ENCODE measurements at regions not wholly inside any gene's neighbourhood (a gene's known extent, or its start where the extent isn't known, plus 50 kb on each side); places are given as distances from the start of the nearest gene placed in this dataset.

DNA sequence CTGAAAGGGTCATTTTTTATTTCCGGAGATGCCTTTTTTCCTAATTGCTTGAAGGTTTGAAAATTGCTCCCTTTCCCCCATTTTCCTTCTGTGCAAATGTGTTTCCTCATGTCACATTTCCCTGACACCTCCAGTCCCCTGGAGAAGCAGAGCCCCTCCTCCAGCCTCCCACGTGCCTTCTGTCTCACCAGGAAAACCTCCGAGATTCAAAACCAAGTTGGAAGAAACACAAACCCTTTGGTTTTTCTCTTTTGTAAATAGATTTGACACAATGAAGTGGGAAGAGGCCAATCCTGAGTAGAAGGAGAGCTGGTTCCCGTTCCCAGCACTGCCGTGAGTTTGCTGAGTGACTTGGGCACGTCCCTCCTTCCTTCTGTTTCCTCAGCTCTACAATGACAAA lies 125.4 kb upstream of the MYCN start:
- TF ChIP-seq TAF1 (IDR thresholded peaks at IDR 0.05; ENCODE audit: borderline replicate concordance, low read depth, low read length) (no peak), POLR2AphosphoS5 (IDR thresholded peaks at IDR 0.05; ENCODE audit: low read depth, low read length) (no peak), POLR2A (IDR thresholded peaks at IDR 0.05; ENCODE audit: low read depth, low read length) (no peak)

Data from GM12892 (cell line).